GM12878 (cell line): ENCODE measurements at regions not wholly inside any gene's neighbourhood (a gene's known extent, or its start where the extent isn't known, plus 50 kb on each side); places are given as distances from the start of the nearest gene placed in this dataset.

Experiments
- ATF7 ChIP-seq: fragments of 450-650 bp; IDR thresholded peaks from 2 replicates; pipeline ENCODE4 v1.6.1; 2016; ENCODE audit warnings: low read depth, mild to moderate bottlenecking
- CHD1 ChIP-seq: IDR thresholded peaks from 2 replicates; pipeline ENCODE4 v1.6.1; 2012; ENCODE audit warnings: low read depth, low read length, improper control_type of control experiment
- CTCF ChIP-seq, 3 experiments: IDR thresholded peaks in 2 of 3; conservative IDR thresholded peaks in 1 of 3; 2 replicates each; pipeline ENCODE4 v1.5.1; 2011; ENCODE audit warnings: low read depth in 3 of 3, low read length in 3 of 3, mild to moderate bottlenecking in 3 of 3, control low read depth in 2 of 3, moderate library complexity in 2 of 3, inconsistent platforms in 1 of 3, mixed read lengths in 1 of 3; ENCODE audit not compliant: control insufficient read depth in 2 of 3, insufficient read depth in 1 of 3; ENCODE audit errors: extremely low read depth in 1 of 3
- EZH2 ChIP-seq: IDR thresholded peaks from 2 replicates; pipeline ENCODE4 v1.6.1; 2012; ENCODE audit warnings: low read depth, mild to moderate bottlenecking, control low read depth, inconsistent platforms, low read length, borderline replicate concordance; ENCODE audit not compliant: control insufficient read depth
- MXI1 ChIP-seq: fragments of 150-350 bp; IDR thresholded peaks from 2 replicates; pipeline ENCODE4 v1.6.1; 2011; ENCODE audit warnings: low read depth, mild to moderate bottlenecking, inconsistent platforms, low read length, improper control_type of control experiment
- NR2C1 ChIP-seq: fragments of 450-650 bp; IDR thresholded peaks from 2 replicates; pipeline ENCODE4 v1.6.1; 2017; ENCODE audit warnings: antibody characterized with exemption, mild to moderate bottlenecking, moderate library complexity
- NRF1 ChIP-seq: conservative IDR thresholded peaks from 2 replicates; pipeline ENCODE4 v1.6.1; 2011; ENCODE audit warnings: mild to moderate bottlenecking, low read depth, low read length, improper control_type of control experiment
- POLR2A ChIP-seq: IDR thresholded peaks from 2 replicates; pipeline ENCODE4 v1.6.1; 2011; ENCODE audit warnings: low read depth, mild to moderate bottlenecking, low read length
- PRDM15 ChIP-seq: fragments of 450-650 bp; formaldehyde crosslinking; IDR thresholded peaks from 2 replicates; pipeline ENCODE4 v1.4.0; 2020; ENCODE audit warnings: mild to moderate bottlenecking, moderate library complexity
- TCF7 ChIP-seq: IDR thresholded peaks from 2 replicates; pipeline ENCODE4 v1.6.1; 2014; ENCODE audit warnings: antibody characterized with exemption, borderline replicate concordance

GRCh38 chr7:156019776-156020565 is 207.7 kb upstream of the SHH start:
- TF ChIP-seq NR2C1: no peak
- TF ChIP-seq NRF1: no peak
- no peak for TF ChIP-seq CTCF (IDR thresholded peaks at IDR 0.05 in 2 of 3, conservative IDR thresholded peaks at IDR 0.05 in 1 of 3; ENCODE audit: control insufficient read depth in 2 of 3, extremely low read depth in 1 of 3, insufficient read depth in 1 of 3, low read depth in 3 of 3, low read length in 3 of 3)
- no peak for TF ChIP-seq ATF7
- no peak for TF ChIP-seq PRDM15 (CRISPR knock-in tag)
- TF ChIP-seq MXI1: no peak
- no peak for TF ChIP-seq POLR2A
- TF ChIP-seq CHD1: no peak
- no peak for TF ChIP-seq TCF7
- TF ChIP-seq EZH2: no peak
